PC-3 (cell line): ENCODE measurements at regions not wholly inside any gene's neighbourhood (a gene's known extent, or its start where the extent isn't known, plus 50 kb on each side); places are given as distances from the start of the nearest gene placed in this dataset.

Source experiments
- ATAC-seq: fragments of 200-7000 bp; cut with Tn5 transposase; 2 replicates; pipeline ENCODE4 v1.9.1; 2020; ENCODE audit warnings: mild to moderate bottlenecking, moderate library complexity
- BruUV-seq: library from RNA; stranded (reverse); fragments of 400-500 nt; replicated peaks from 2 replicates; lab custom pipeline; 2021; lab: Mats Ljungman, UMichigan
- CTCF ChIA-PET: fragments of 300-600 bp; sonication (Branson Sonifier 250); formaldehyde crosslinking; loops from one replicate; lab custom pipeline; 2022; ENCODE audit warnings: antibody characterized with exemption; lab: Charles Lee
- POLR2A ChIA-PET: fragments of 300-600 bp; sonication (Branson Sonifier 250); formaldehyde crosslinking; loops from one replicate; lab custom pipeline; 2022; ENCODE audit warnings: antibody characterized with exemption; ENCODE audit not compliant: unreplicated experiment; lab: Charles Lee
- DNase-seq: peaks from one replicate; pipeline ENCODE4 v3.0.0-alpha.2; 2015
- H2AFZ ChIP-seq: fragments of 300-600 bp; sonication (generic); 2 replicates; pipeline ENCODE4 v1.6.0; 2016; ENCODE audit warnings: antibody characterized with exemption, low read length
- H3F3A ChIP-seq: fragments of 300-600 bp; sonication (generic); one replicate; pipeline ENCODE4 v1.6.0; 2017; ENCODE audit warnings: antibody characterized with exemption, low read length, control low read depth, mild to moderate bottlenecking; ENCODE audit not compliant: unreplicated experiment
- H3K27ac ChIP-seq: fragments of 300-600 bp; sonication (generic); 2 replicates; pipeline ENCODE4 v1.5.1; 2016; ENCODE audit warnings: mild to moderate bottlenecking, low read length
- H3K27me3 ChIP-seq: fragments of 300-600 bp; sonication (generic); 2 replicates; pipeline ENCODE4 v1.6.1; 2016; ENCODE audit warnings: low read length, mixed read lengths
- H3K36me3 ChIP-seq: fragments of 300-600 bp; sonication (generic); 2 replicates; pipeline ENCODE4 v1.6.1; 2016; ENCODE audit warnings: low read depth, mixed run types, low read length, mixed read lengths
- H3K4me1 ChIP-seq: fragments of 300-600 bp; sonication (generic); 2 replicates; pipeline ENCODE4 v1.5.1; 2016; ENCODE audit warnings: low read length; ENCODE audit not compliant: insufficient read depth
- H3K4me2 ChIP-seq: fragments of 300-600 bp; sonication (generic); 2 replicates; pipeline ENCODE4 v1.6.0; 2016; ENCODE audit warnings: low read length
- H3K4me3 ChIP-seq: fragments of 300-600 bp; sonication (generic); 2 replicates; pipeline ENCODE4 v1.5.1; 2016; ENCODE audit warnings: mild to moderate bottlenecking, low read length, mixed read lengths
- H3K79me2 ChIP-seq: fragments of 300-600 bp; sonication (generic); 2 replicates; pipeline ENCODE4 v1.6.1; 2017; ENCODE audit warnings: low read length, mixed read lengths
- H3K9ac ChIP-seq: fragments of 300-600 bp; sonication (generic); 2 replicates; pipeline ENCODE4 v1.6.0; 2016; ENCODE audit warnings: mild to moderate bottlenecking, low read length
- H3K9me2 ChIP-seq: fragments of 300-600 bp; sonication (generic); replicated peaks from 2 replicates; pipeline ENCODE4 v1.6.1; 2016; ENCODE audit warnings: mixed run types, low read length, mixed read lengths
- H3K9me3 ChIP-seq: fragments of 300-600 bp; sonication (generic); 2 replicates; pipeline ENCODE4 v1.6.1; 2016; ENCODE audit warnings: low read length, mixed read lengths
- H4K20me1 ChIP-seq: fragments of 300-600 bp; sonication (generic); 2 replicates; pipeline ENCODE4 v1.6.1; 2016; ENCODE audit warnings: low read length, mixed read lengths
- CTCF ChIP-seq: fragments of 300-600 bp; sonication (generic); conservative IDR thresholded peaks from 2 replicates; pipeline ENCODE4 v1.5.1; 2017; ENCODE audit warnings: antibody characterized with exemption, low read depth, mild to moderate bottlenecking, low read length
- EZH2 ChIP-seq: fragments of 300-600 bp; sonication (generic); IDR thresholded peaks from one replicate; pipeline ENCODE4 v1.6.1; 2017; ENCODE audit warnings: antibody characterized with exemption, mild to moderate bottlenecking, low read length; ENCODE audit not compliant: unreplicated experiment
- EZH2phosphoT487 ChIP-seq: fragments of 300-600 bp; sonication (generic); IDR thresholded peaks from 2 replicates; pipeline ENCODE4 v1.6.1; 2018; ENCODE audit warnings: mild to moderate bottlenecking, antibody characterized with exemption, low read length, borderline replicate concordance
- intact Hi-C: fragments of 100-400 bp; cut with micrococcal nuclease; formaldehyde crosslinking; loops from 2 replicates; pipeline ENCODE4 v1.9.0; 2023

DNA sequence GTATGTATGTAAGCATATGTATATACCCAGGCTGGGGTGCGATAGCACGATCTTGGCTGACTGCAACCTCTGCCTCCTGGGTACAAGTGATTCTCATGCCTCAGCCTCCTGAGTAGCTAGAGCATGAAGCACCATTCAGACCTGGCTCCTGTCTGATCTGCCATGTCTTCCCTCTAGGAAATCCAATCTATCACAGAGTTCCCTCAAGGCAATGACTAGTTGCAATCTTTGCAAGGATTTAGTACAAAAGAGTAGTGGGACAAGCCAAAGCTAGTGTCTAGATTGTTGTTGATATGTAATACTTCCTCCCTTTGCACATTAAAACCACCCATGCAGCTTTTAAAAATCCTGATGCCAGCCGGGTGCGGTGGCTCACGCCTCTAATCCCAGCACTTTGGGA is 60.5 kb upstream of the PRKAR2B start:
- Histone ChIP-seq H3K4me3 (no peak overlapping the region), H3K36me3 (no peaks in the 10 kb centered on the region), H3K4me1 (no peaks in the 10 kb centered on the region), H3K9me3 (no peaks in the 10 kb centered on the region), H3K4me2 (no peak overlapping the region), H3K27ac (no peak overlapping the region), H3K27me3 (no peaks in the 10 kb centered on the region), H3K79me2 (no peaks in the 10 kb centered on the region), H3F3A (no peaks in the 10 kb centered on the region), H3K9me2 (no peaks in the 10 kb centered on the region), H4K20me1 (no peaks in the 10 kb centered on the region), H2AFZ (no peak overlapping the region), H3K9ac (no peak overlapping the region)
- TF ChIP-seq EZH2phosphoT487 (no peak), EZH2 (no peak), CTCF (no peak)
- ATAC-seq (no peak), DNase-seq (no peak)
- CTCF ChIA-PET = no interaction called here
- intact Hi-C loops = no loop called here
- no TSS peak for BruUV-seq
- POLR2A ChIA-PET = no interaction called here

DNA sequence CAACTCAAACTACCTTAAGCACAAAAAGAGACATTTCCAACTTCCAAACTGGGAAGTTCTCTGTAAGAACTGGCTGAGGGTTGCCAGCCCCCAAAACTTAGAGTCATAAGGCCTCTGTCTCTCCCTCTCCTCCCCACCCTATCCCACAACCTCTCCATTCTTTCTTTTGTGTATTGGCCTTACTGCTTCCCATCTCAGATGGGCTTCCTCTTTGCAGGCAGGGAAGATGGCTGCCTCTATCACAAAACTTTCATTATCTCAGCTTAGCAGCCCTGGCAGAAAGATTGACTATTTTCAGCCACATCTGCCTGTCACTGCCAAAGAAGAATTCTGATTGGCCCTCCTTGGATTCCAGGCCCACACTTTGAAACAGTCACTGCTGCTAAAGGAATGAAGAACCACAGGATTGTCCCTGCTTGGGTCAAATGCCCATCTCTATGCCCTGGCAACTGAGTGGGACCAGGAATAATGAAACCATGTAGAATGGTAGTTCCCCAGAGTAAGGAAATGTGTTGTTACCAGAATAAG is 58.0 kb upstream of the PRKAR2B start:
- Histone ChIP-seq H4K20me1 (no peaks in the 10 kb centered on the region), H3K9me3 (no peaks in the 10 kb centered on the region), H3F3A (no peaks in the 10 kb centered on the region), H3K9me2 (no peaks in the 10 kb centered on the region), H3K4me3 (no peak overlapping the region), H3K79me2 (no peaks in the 10 kb centered on the region), H3K27ac (no peak overlapping the region), H3K9ac (no peak overlapping the region), H3K4me1 (no peaks in the 10 kb centered on the region), H2AFZ (no peak overlapping the region), H3K36me3 (no peaks in the 10 kb centered on the region), H3K27me3 (0 out of 2 replicates have a peak, but pooled peaks cover 5% of the 10 kb centered on the region), H3K4me2 (no peak overlapping the region)
- intact Hi-C loops = no loop called here
- TF ChIP-seq EZH2phosphoT487 = no peak
- TF ChIP-seq EZH2 = no peak
- TF ChIP-seq CTCF = no peak
- no peak for DNase-seq
- no TSS peak for BruUV-seq
- ATAC-seq = no peak
- ChIA-PET POLR2A (no interaction called here), CTCF (no interaction called here)

DNA sequence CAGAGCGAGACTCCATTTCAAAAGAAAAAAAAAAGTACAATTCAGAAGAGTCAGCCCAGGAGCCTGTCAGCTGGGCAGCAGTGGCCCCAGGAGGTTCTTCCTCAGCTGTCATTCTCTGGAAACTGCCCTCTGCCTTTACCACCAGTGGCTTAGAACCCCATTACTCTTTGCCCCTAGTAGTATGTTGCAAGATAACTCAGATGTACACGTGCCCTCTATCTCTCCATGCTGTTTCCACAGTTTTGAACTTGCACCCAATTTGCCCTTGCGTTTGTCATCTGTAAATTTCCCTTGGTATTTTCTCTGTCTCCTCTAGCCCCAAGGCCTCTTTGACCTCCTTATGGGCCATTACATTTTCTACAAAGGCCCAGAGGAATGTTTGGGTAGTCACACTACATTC is 56.7 kb upstream of the PRKAR2B start:
- no peak for DNase-seq
- H3K27ac ChIP-seq = no peak overlapping the region
- H3K4me1 ChIP-seq = no peaks in the 10 kb centered on the region
- BruUV-seq = no TSS peak
- no peaks in the 10 kb centered on the region for H3K36me3 ChIP-seq
- intact Hi-C loops = no loop called here
- H2AFZ ChIP-seq = no peak overlapping the region
- H3K9ac ChIP-seq = no peak overlapping the region
- no peak overlapping the region for H3K4me3 ChIP-seq
- H3K27me3 ChIP-seq = peaks cover 13% of the 10 kb centered on the region; the same call in 1 of the 2 replicates
- no peaks in the 10 kb centered on the region for H3F3A ChIP-seq
- H4K20me1 ChIP-seq = no peaks in the 10 kb centered on the region
- H3K79me2 ChIP-seq = no peaks in the 10 kb centered on the region
- TF ChIP-seq CTCF (no peak), EZH2 (no peak), EZH2phosphoT487 (no peak)
- POLR2A ChIA-PET = no interaction called here
- H3K9me3 ChIP-seq = no peaks in the 10 kb centered on the region
- H3K4me2 ChIP-seq = no peak overlapping the region
- CTCF ChIA-PET = no interaction called here
- no peak for ATAC-seq
- H3K9me2 ChIP-seq = no peaks in the 10 kb centered on the region
